Suprapubic skin (tissue), 4 donors: ENCODE measurements at regions not wholly inside any gene's neighbourhood (a gene's known extent, or its start where the extent isn't known, plus 50 kb on each side); places are given as distances from the start of the nearest gene placed in this dataset.

ENCODE experiments used
- DNase-seq, 2 donors: peaks; one replicate each; pipeline ENCODE4 v3.0.0-alpha.2; 2019; ENCODE audit warnings: low spot score in 2 of 2
- H3K27ac ChIP-seq: fragments of 200-600 bp; sonication (generic); one replicate; pipeline ENCODE4 v1.5.1; 2019
- H3K27me3 ChIP-seq: fragments of 200-600 bp; sonication (generic); one replicate; pipeline ENCODE4 v1.5.1; 2019
- H3K36me3 ChIP-seq: fragments of 200-600 bp; sonication (generic); one replicate; pipeline ENCODE4 v1.5.1; 2019
- H3K4me1 ChIP-seq: fragments of 200-600 bp; sonication (generic); one replicate; pipeline ENCODE4 v1.5.1; 2019
- H3K4me3 ChIP-seq: fragments of 200-600 bp; sonication (generic); one replicate; pipeline ENCODE4 v1.5.1; 2019; ENCODE audit warnings: mild to moderate bottlenecking
- H3K9me3 ChIP-seq: fragments of 200-600 bp; sonication (generic); one replicate; pipeline ENCODE4 v1.5.1; 2019
- EP300 ChIP-seq: sonication (generic); formaldehyde crosslinking; IDR thresholded peaks from one replicate; pipeline ENCODE4 v1.6.1; 2017; ENCODE audit warnings: antibody characterized with exemption
- POLR2A ChIP-seq, 2 donors: fragments of 450-650 bp; IDR thresholded peaks; one replicate each; pipeline ENCODE4 v1.6.1; 2017; ENCODE audit warnings: antibody characterized with exemption in 2 of 2, mild to moderate bottlenecking in 2 of 2, moderate library complexity in 2 of 2
- POLR2AphosphoS5 ChIP-seq, 3 donors: sonication (generic); formaldehyde crosslinking; IDR thresholded peaks; one replicate each; pipeline ENCODE4 v1.6.1; 2017; ENCODE audit warnings: antibody characterized with exemption in 3 of 3
- WGBS: methylation state at CpG from one replicate; pipeline ENCODE4 v1.1.5; 2018; 5-methylcytosine and 5-hydroxymethylcytosine counted together
- TF ChIP-seq, protein P1 (sequence below), 2 donors: fragments of 200-600 bp in 1 of 2; fragments of 450-650 bp in 1 of 2; sonication (generic) in 1 of 2; IDR thresholded peaks; one replicate each; pipeline ENCODE4 v1.5.1; 2016 to 2019; ENCODE audit warnings: antibody characterized with exemption in 2 of 2, mild to moderate bottlenecking in 1 of 2, moderate library complexity in 1 of 2

DNA sequence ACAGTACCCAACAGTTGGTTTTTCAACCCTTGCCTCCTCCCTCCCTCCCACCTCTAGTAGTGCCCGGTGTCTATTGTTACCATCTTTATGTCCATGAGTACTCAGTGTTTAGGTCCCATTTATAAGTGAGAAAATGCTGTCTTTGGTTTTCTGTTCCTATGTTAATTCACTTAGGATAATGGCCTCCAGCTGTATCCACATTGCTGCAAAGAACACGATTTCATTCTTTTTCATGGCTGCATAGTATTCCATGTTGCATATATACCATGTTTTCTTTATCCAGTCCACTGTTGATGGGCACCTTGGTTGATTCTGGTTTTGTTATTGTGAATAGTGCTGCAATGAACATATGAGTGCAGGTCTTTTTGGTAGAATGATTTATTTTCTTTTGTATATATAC, 631.3 kb downstream of the MED13L start:
- Histone ChIP-seq H3K9me3 (no peaks in the 10 kb centered on the region), H3K4me1 (no peaks in the 10 kb centered on the region), H3K4me3 (no peak overlapping the region), H3K27ac (no peak overlapping the region), H3K36me3 (no peaks in the 10 kb centered on the region), H3K27me3 (no peaks in the 10 kb centered on the region)
- DNase-seq, result no peak
- TF ChIP-seq EP300 (no peak), POLR2A (IDR thresholded peaks at IDR 0.05) (no peak), POLR2AphosphoS5 (IDR thresholded peaks at IDR 0.05) (no peak)
- TF ChIP-seq, protein P1, sequence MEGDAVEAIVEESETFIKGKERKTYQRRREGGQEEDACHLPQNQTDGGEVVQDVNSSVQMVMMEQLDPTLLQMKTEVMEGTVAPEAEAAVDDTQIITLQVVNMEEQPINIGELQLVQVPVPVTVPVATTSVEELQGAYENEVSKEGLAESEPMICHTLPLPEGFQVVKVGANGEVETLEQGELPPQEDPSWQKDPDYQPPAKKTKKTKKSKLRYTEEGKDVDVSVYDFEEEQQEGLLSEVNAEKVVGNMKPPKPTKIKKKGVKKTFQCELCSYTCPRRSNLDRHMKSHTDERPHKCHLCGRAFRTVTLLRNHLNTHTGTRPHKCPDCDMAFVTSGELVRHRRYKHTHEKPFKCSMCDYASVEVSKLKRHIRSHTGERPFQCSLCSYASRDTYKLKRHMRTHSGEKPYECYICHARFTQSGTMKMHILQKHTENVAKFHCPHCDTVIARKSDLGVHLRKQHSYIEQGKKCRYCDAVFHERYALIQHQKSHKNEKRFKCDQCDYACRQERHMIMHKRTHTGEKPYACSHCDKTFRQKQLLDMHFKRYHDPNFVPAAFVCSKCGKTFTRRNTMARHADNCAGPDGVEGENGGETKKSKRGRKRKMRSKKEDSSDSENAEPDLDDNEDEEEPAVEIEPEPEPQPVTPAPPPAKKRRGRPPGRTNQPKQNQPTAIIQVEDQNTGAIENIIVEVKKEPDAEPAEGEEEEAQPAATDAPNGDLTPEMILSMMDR (IDR thresholded peaks at IDR 0.05), result no peak
- WGBS, result 94% methylated on average over 2 of the region's 2 CpGs

GRCh38 chr12:115640929-115641328, 636.6 kb downstream of the MED13L start:
- TF ChIP-seq POLR2A (IDR thresholded peaks at IDR 0.05) (no peak), POLR2AphosphoS5 (IDR thresholded peaks at IDR 0.05) (no peak), EP300 (no peak)
- TF ChIP-seq, protein P1 (IDR thresholded peaks at IDR 0.05), result no peak
- Histone ChIP-seq H3K27me3 (no peaks in the 10 kb centered on the region), H3K27ac (no peak overlapping the region), H3K4me1 (no peaks in the 10 kb centered on the region), H3K9me3 (no peaks in the 10 kb centered on the region), H3K36me3 (no peaks in the 10 kb centered on the region), H3K4me3 (no peak overlapping the region)
- no peak for DNase-seq
- 78% methylated on average over 2 of the region's 2 CpGs for WGBS

DNA sequence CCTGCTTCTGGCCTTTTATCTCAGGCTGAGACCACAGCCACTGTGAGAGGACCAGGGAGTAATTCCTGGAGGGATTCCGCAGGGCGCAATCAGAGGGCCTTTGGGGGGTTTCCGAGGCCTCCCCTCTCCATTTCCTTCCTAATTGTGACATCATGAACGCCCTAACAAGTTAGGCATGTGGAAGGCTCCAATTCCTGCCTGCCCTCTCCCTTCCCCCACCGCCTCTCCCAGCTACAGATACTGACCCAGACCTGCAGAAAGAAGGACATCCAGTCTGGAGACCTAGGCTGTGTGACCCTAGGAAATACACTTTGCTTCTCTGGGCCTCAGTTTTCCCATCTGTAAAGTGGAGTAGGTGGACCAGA, 637.9 kb downstream of the MED13L start:
- 71% methylated on average over 5 of the region's 5 CpGs for WGBS
- TF ChIP-seq EP300, result no peak
- TF ChIP-seq POLR2AphosphoS5 (IDR thresholded peaks at IDR 0.05), result no peak
- TF ChIP-seq POLR2A (IDR thresholded peaks at IDR 0.05), result no peak
- TF ChIP-seq, protein P1 (IDR thresholded peaks at IDR 0.05), result no peak
- no peak for DNase-seq

DNA sequence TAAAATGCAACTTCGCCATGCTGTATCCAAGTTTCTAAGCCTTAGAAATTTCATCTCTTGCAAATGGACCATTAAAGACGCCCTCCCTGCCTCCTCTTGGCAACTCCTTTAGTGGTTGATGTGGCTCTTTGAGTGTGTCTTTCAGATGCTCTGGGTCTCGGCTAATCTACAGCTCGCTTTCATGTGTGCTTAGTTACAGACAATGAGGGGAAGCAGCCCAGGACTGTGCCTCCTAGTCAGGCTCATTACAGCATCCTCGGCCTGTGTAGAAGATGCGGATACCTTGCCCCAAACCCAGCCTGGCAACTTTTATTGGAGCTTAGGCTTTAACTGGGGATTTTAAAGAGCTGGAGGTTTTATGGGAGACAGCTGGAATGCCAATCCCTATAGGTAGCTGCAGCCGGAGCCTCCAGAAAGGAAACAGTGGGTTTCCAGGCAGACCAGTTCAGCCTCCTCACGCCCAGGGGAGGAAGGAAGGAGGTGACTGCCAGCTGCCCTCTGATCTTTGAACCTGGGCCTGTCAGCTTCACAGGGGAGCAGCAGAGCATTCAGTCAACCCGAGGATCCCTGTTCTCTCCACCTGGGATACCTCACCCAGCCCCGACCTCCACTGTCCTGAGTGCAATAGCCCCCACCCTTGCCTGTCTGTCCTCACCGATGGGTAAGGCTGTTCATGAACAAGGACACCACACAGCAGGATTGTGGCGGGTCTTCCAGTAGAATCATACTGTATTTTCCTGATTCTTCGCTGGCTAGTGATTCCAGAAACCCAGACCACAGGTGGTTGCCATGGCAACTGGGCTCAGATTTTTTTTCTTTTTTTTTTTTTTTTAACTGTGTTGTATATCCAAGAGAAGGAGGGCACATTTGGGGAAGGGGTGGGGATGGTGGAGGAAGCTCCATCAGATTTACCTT, 638.5 kb downstream of the MED13L start:
- H3K36me3 ChIP-seq, result no peaks in the 10 kb centered on the region
- no peaks in the 10 kb centered on the region for H3K27me3 ChIP-seq
- no peak overlapping the region for H3K27ac ChIP-seq
- H3K9me3 ChIP-seq, result no peaks in the 10 kb centered on the region
- H3K4me1 ChIP-seq, result no peaks in the 10 kb centered on the region
- no peak for DNase-seq
- TF ChIP-seq POLR2AphosphoS5 (IDR thresholded peaks at IDR 0.05) (no peak), POLR2A (IDR thresholded peaks at IDR 0.05) (no peak), EP300 (no peak)
- TF ChIP-seq, protein P1 (IDR thresholded peaks at IDR 0.05), result no peak
- no peak overlapping the region for H3K4me3 ChIP-seq
- WGBS, result 61% methylated on average over 13 of the region's 13 CpGs

More for the DNA sequence above, 637.9 kb downstream of the MED13L start:
- Histone ChIP-seq H3K36me3 (no peaks in the 10 kb centered on the region), H3K27ac (no peak overlapping the region), H3K9me3 (no peaks in the 10 kb centered on the region), H3K4me3 (no peak overlapping the region), H3K27me3 (no peaks in the 10 kb centered on the region), H3K4me1 (no peaks in the 10 kb centered on the region)

DNA sequence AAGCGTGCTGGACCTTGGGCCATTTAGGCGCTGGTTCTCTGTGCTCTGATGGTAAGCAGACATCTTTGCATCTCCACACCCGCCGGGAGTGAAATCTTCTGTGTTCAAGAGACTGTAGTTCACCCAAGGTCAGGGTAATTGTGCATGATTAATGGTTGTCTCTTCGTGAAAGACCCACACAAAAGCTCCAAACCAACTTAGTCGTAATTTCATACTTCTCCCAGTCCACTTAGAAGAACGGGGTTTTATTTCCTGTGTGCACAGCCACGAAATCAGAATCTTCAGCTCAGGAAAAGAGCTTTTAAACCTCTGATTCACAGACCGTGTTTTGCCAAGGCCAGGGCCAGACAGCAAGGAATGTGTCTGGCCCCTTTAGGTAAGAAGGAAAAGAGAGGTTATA, 640.9 kb downstream of the MED13L start:
- DNase-seq, result no peak
- H3K27me3 ChIP-seq, result no peaks in the 10 kb centered on the region
- H3K36me3 ChIP-seq, result no peaks in the 10 kb centered on the region
- TF ChIP-seq, protein P1 (IDR thresholded peaks at IDR 0.05), result no peak
- TF ChIP-seq POLR2AphosphoS5 (IDR thresholded peaks at IDR 0.05), result no peak
- TF ChIP-seq EP300, result no peak
- TF ChIP-seq POLR2A (IDR thresholded peaks at IDR 0.05), result no peak
- H3K9me3 ChIP-seq, result no peaks in the 10 kb centered on the region
- H3K4me1 ChIP-seq, result no peaks in the 10 kb centered on the region
- WGBS, result 68% methylated on average over 9 of the region's 9 CpGs
- H3K4me3 ChIP-seq, result no peak overlapping the region
- no peak overlapping the region for H3K27ac ChIP-seq
